Esophagus muscularis mucosa (tissue), 4 donors: ENCODE measurements at regions not wholly inside any gene's neighbourhood (a gene's known extent, or its start where the extent isn't known, plus 50 kb on each side); places are given as distances from the start of the nearest gene placed in this dataset.

Experiments
- EP300 ChIP-seq: sonication (generic); formaldehyde crosslinking; IDR thresholded peaks from one replicate; pipeline ENCODE4 v1.6.1; 2017; ENCODE audit warnings: antibody characterized with exemption
- POLR2A ChIP-seq: fragments of 450-650 bp; IDR thresholded peaks from one replicate; pipeline ENCODE4 v1.6.1; 2017; ENCODE audit warnings: antibody characterized with exemption, moderate library complexity, mild to moderate bottlenecking, low read depth
- TF ChIP-seq, protein P1 (sequence below), 3 experiments: fragments of 200-600 bp in 2 of 3; fragments of 450-650 bp in 1 of 3; sonication (generic) in 2 of 3; IDR thresholded peaks; one replicate each; pipeline ENCODE4 v1.5.1; 2017 to 2019; ENCODE audit warnings: antibody characterized with exemption in 3 of 3, mild to moderate bottlenecking in 2 of 3, moderate library complexity in 1 of 3

DNA sequence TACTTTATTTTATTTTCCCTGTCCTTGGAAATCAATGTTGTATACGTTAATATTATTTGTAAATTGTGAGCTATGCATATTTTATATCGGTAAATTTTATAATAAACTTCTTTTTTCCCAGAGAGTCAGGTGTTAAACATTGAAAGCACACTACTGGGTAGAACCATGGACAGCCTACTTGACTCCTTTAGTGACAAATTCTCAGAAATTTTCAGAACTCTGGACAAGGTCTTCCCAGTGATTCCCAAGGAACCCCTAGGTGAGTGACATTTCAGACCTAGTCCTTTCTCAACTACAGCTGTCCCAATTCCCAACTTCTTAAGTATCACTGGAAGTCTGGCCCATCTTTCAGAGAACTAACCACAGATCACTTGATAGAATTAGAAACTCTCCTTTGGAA lies 107.2 kb downstream of the RCN1 start:
- TF ChIP-seq, protein P1, sequence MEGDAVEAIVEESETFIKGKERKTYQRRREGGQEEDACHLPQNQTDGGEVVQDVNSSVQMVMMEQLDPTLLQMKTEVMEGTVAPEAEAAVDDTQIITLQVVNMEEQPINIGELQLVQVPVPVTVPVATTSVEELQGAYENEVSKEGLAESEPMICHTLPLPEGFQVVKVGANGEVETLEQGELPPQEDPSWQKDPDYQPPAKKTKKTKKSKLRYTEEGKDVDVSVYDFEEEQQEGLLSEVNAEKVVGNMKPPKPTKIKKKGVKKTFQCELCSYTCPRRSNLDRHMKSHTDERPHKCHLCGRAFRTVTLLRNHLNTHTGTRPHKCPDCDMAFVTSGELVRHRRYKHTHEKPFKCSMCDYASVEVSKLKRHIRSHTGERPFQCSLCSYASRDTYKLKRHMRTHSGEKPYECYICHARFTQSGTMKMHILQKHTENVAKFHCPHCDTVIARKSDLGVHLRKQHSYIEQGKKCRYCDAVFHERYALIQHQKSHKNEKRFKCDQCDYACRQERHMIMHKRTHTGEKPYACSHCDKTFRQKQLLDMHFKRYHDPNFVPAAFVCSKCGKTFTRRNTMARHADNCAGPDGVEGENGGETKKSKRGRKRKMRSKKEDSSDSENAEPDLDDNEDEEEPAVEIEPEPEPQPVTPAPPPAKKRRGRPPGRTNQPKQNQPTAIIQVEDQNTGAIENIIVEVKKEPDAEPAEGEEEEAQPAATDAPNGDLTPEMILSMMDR (IDR thresholded peaks at IDR 0.05): no peak
- TF ChIP-seq POLR2A (no peak), EP300 (no peak)
